ENCODE measurements at regions not wholly inside any gene's neighbourhood (a gene's known extent, or its start where the extent isn't known, plus 50 kb on each side); places are given as distances from the start of the nearest gene placed in this dataset.
"Not testable (repeated sequence)": the region's sequence is repeated elsewhere in the genome, so short reads cannot be mapped to it uniquely, and the experiment has no call there.

DNA sequence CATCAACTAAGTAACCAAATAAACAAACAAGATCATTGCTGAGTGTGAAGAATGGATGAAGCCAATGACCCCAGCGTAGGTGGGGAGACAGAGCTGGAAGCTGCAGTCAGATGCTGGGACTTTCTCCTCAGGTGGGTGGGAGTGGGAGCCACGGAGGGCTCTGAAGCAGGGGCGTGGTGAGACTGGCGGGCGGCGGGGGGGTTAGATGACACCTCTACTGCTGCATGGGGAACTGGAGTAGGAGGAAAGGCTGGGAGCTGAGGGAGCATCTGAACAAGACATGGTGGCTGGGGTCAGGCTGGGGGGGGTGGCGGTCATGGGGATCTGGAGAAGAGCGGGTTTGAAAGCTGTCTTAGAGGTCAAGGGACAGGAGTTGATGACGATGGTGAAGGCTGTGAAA is 193.8 kb downstream of the C9orf50 start (continued):
- TF ChIP-seq, protein P1, sequence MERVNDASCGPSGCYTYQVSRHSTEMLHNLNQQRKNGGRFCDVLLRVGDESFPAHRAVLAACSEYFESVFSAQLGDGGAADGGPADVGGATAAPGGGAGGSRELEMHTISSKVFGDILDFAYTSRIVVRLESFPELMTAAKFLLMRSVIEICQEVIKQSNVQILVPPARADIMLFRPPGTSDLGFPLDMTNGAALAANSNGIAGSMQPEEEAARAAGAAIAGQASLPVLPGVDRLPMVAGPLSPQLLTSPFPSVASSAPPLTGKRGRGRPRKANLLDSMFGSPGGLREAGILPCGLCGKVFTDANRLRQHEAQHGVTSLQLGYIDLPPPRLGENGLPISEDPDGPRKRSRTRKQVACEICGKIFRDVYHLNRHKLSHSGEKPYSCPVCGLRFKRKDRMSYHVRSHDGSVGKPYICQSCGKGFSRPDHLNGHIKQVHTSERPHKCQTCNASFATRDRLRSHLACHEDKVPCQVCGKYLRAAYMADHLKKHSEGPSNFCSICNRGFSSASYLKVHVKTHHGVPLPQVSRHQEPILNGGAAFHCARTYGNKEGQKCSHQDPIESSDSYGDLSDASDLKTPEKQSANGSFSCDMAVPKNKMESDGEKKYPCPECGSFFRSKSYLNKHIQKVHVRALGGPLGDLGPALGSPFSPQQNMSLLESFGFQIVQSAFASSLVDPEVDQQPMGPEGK (CRISPR knock-in tag; IDR thresholded peaks at IDR 0.05; ENCODE audit: borderline replicate concordance): no peak
- TF ChIP-seq, protein P2, sequence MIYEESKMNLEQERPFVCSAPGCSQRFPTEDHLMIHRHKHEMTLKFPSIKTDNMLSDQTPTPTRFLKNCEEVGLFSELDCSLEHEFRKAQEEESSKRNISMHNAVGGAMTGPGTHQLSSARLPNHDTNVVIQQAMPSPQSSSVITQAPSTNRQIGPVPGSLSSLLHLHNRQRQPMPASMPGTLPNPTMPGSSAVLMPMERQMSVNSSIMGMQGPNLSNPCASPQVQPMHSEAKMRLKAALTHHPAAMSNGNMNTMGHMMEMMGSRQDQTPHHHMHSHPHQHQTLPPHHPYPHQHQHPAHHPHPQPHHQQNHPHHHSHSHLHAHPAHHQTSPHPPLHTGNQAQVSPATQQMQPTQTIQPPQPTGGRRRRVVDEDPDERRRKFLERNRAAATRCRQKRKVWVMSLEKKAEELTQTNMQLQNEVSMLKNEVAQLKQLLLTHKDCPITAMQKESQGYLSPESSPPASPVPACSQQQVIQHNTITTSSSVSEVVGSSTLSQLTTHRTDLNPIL (CRISPR knock-in tag; IDR thresholded peaks at IDR 0.05; ENCODE audit: low read depth): no peak

DNA sequence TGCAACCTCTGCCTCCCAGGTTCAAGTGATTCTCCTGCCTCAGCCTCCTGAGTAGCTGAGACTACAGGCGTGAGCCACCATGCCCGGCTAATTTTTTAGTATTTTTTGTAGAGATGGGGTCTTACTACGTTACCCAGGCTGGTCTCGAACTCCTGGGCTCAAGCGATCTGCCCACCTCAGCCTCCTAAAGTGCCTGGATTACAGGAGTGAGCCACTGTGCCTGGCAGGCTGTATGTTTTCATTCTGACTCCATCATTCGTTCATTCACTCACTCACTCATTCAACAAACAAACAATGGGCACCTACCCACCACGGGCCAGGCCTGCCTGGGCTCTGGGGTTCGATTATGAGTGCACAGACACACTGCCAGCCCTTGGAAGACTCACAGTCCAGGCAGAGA is 197.1 kb downstream of the C9orf50 start:
- ATAC-seq: not testable (repeated sequence)

DNA sequence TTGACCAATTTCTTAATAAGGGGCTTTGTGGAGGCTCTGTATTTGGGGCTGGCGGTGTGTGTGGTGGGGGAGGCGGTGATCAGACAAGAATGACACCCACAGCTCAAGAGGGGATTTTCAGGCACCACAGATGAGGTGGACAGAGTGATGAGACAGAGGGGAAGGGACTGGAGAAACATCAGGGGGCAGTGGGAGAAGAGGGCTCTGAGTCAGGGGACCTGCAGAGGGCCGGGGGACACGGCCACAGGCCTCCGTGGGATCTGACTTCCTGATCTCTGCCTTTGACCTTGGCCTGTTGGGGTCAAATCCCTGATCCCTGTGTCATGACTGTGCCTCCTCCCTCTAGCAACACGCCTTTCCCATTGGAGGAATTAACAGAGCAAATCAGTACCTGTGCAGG is 197.7 kb downstream of the C9orf50 start:
- no peak for TF ChIP-seq ESRRG (CRISPR knock-in tag; IDR thresholded peaks at IDR 0.05)
- TF ChIP-seq, protein P1 (CRISPR knock-in tag; IDR thresholded peaks at IDR 0.05; ENCODE audit: borderline replicate concordance): no peak
- TF ChIP-seq, protein P3, sequence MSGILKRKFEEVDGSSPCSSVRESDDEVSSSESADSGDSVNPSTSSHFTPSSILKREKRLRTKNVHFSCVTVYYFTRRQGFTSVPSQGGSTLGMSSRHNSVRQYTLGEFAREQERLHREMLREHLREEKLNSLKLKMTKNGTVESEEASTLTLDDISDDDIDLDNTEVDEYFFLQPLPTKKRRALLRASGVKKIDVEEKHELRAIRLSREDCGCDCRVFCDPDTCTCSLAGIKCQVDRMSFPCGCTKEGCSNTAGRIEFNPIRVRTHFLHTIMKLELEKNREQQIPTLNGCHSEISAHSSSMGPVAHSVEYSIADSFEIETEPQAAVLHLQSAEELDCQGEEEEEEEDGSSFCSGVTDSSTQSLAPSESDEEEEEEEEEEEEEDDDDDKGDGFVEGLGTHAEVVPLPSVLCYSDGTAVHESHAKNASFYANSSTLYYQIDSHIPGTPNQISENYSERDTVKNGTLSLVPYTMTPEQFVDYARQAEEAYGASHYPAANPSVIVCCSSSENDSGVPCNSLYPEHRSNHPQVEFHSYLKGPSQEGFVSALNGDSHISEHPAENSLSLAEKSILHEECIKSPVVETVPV (CRISPR knock-in tag; IDR thresholded peaks at IDR 0.05): no peak
- TF ChIP-seq, protein P4, sequence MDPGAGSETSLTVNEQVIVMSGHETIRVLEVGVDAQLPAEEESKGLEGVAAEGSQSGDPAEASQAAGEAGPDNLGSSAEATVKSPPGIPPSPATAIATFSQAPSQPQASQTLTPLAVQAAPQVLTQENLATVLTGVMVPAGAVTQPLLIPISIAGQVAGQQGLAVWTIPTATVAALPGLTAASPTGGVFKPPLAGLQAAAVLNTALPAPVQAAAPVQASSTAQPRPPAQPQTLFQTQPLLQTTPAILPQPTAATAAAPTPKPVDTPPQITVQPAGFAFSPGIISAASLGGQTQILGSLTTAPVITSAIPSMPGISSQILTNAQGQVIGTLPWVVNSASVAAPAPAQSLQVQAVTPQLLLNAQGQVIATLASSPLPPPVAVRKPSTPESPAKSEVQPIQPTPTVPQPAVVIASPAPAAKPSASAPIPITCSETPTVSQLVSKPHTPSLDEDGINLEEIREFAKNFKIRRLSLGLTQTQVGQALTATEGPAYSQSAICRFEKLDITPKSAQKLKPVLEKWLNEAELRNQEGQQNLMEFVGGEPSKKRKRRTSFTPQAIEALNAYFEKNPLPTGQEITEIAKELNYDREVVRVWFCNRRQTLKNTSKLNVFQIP (CRISPR knock-in tag; IDR thresholded peaks at IDR 0.05; ENCODE audit: borderline replicate concordance, low read depth): no peak
- no peak for TF ChIP-seq TOX (CRISPR knock-in tag; IDR thresholded peaks at IDR 0.05; ENCODE audit: borderline replicate concordance)
- no peak for TF ChIP-seq ZNF70 (CRISPR knock-in tag; IDR thresholded peaks at IDR 0.05)
- TF ChIP-seq CSDC2 (CRISPR knock-in tag; IDR thresholded peaks at IDR 0.05): no peak
- TF ChIP-seq GLIS3 (CRISPR knock-in tag; IDR thresholded peaks at IDR 0.05): no peak
- TF ChIP-seq, protein P2 (CRISPR knock-in tag; IDR thresholded peaks at IDR 0.05; ENCODE audit: low read depth): no peak
- TF ChIP-seq ZNF8 (CRISPR knock-in tag; IDR thresholded peaks at IDR 0.05): no peak
- TF ChIP-seq ZFP30 (CRISPR knock-in tag; IDR thresholded peaks at IDR 0.05): no peak
- TF ChIP-seq PPARA (CRISPR knock-in tag; IDR thresholded peaks at IDR 0.05; ENCODE audit: borderline replicate concordance): no peak
- TF ChIP-seq ISL1 (CRISPR knock-in tag; IDR thresholded peaks at IDR 0.05): no peak
- no peak for TF ChIP-seq RARB (CRISPR knock-in tag; IDR thresholded peaks at IDR 0.05)
- TF ChIP-seq OSR1 (CRISPR knock-in tag; IDR thresholded peaks at IDR 0.05): no peak
- no peak for TF ChIP-seq ZFP3 (CRISPR knock-in tag; IDR thresholded peaks at IDR 0.05)
- TF ChIP-seq ARNTL (CRISPR knock-in tag; IDR thresholded peaks at IDR 0.05; ENCODE audit: borderline replicate concordance, low read depth): no peak
- TF ChIP-seq, protein P5, sequence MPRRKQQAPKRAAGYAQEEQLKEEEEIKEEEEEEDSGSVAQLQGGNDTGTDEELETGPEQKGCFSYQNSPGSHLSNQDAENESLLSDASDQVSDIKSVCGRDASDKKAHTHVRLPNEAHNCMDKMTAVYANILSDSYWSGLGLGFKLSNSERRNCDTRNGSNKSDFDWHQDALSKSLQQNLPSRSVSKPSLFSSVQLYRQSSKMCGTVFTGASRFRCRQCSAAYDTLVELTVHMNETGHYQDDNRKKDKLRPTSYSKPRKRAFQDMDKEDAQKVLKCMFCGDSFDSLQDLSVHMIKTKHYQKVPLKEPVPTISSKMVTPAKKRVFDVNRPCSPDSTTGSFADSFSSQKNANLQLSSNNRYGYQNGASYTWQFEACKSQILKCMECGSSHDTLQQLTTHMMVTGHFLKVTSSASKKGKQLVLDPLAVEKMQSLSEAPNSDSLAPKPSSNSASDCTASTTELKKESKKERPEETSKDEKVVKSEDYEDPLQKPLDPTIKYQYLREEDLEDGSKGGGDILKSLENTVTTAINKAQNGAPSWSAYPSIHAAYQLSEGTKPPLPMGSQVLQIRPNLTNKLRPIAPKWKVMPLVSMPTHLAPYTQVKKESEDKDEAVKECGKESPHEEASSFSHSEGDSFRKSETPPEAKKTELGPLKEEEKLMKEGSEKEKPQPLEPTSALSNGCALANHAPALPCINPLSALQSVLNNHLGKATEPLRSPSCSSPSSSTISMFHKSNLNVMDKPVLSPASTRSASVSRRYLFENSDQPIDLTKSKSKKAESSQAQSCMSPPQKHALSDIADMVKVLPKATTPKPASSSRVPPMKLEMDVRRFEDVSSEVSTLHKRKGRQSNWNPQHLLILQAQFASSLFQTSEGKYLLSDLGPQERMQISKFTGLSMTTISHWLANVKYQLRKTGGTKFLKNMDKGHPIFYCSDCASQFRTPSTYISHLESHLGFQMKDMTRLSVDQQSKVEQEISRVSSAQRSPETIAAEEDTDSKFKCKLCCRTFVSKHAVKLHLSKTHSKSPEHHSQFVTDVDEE (CRISPR knock-in tag; IDR thresholded peaks at IDR 0.05): no peak
- ATAC-seq: no peak

Data from SK-N-SH treated with all-trans-retinoic acid at 6 μM for 48 hours (cell line).